ENCODE measurements at regions not wholly inside any gene's neighbourhood (a gene's known extent, or its start where the extent isn't known, plus 50 kb on each side); places are given as distances from the start of the nearest gene placed in this dataset.

- 8% methylated on average over 4 of the region's 4 CpGs for WGBS (ENCODE audit: insufficient coverage, insufficient replicate concordance, low lambda C conversion rate, missing lambda C conversion rate)
- no peaks in the 10 kb centered on the region for H3K79me2 ChIP-seq (ENCODE audit: control insufficient read depth, insufficient read depth, low read length)
- ATAC-seq (no peak), FAIRE-seq (no peak), DNase-seq (ENCODE audit: low read depth, low spot score) (no peak)
- H3K4me3 ChIP-seq, result no peak overlapping the region
- no peak overlapping the region for H3K4me2 ChIP-seq (ENCODE audit: control insufficient read depth, insufficient read depth)
- intact Hi-C loops (cut with micrococcal nuclease; ENCODE audit: unreplicated experiment) (no loop called here), in situ Hi-C loops (cut with MboI) (no loop called here)
- TF ChIP-seq, protein P1, sequence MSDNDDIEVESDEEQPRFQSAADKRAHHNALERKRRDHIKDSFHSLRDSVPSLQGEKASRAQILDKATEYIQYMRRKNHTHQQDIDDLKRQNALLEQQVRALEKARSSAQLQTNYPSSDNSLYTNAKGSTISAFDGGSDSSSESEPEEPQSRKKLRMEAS (IDR thresholded peaks at IDR 0.05; ENCODE audit: low read depth, low read length), result no peak
- TF ChIP-seq EZH2 (IDR thresholded peaks at IDR 0.05; ENCODE audit: borderline replicate concordance, control insufficient read depth, low read depth, low read length) (no peak), PAX5 (IDR thresholded peaks at IDR 0.05; ENCODE audit: borderline replicate concordance, low read depth, low read length) (no peak), ZNF207 (IDR thresholded peaks at IDR 0.05; ENCODE audit: borderline replicate concordance) (no peak), HSF1 (IDR thresholded peaks at IDR 0.05; ENCODE audit: low read depth, low read length) (no peak)
- TF ChIP-seq, protein P2, sequence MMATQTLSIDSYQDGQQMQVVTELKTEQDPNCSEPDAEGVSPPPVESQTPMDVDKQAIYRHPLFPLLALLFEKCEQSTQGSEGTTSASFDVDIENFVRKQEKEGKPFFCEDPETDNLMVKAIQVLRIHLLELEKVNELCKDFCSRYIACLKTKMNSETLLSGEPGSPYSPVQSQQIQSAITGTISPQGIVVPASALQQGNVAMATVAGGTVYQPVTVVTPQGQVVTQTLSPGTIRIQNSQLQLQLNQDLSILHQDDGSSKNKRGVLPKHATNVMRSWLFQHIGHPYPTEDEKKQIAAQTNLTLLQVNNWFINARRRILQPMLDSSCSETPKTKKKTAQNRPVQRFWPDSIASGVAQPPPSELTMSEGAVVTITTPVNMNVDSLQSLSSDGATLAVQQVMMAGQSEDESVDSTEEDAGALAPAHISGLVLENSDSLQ (IDR thresholded peaks at IDR 0.05), result no peak
- ChIA-PET CTCF (no interaction called here), SMC1A (ENCODE audit: uncharacterized antibody, unreplicated experiment) (no interaction called here), POLR2A (no interaction called here), RAD21 (ENCODE audit: unreplicated experiment) (no interaction called here)
- no peaks in the 10 kb centered on the region for H3K4me1 ChIP-seq (ENCODE audit: control insufficient read depth, insufficient read depth, low read length)
- BruUV-seq (replicated peaks), result no TSS peak
- no peaks in the 10 kb centered on the region for H3K9me3 ChIP-seq (replicated peaks; ENCODE audit: control insufficient read depth, insufficient read depth, low read length)
- peaks cover 0 to 1% of the 10 kb centered on the region in 2 experiments; a peak in 1 of 4 replicates for H3K27me3 ChIP-seq (replicated peaks in 1 of 2; ENCODE audit: control insufficient read depth in 2 of 2, insufficient read depth in 2 of 2, low read length in 1 of 2)
- no peak overlapping the region for H3K9ac ChIP-seq (ENCODE audit: control insufficient read depth, insufficient read depth, low read length)
- H4K20me1 ChIP-seq (ENCODE audit: control insufficient read depth, insufficient read depth), result no peaks in the 10 kb centered on the region
- H3K27ac ChIP-seq (ENCODE audit: control insufficient read depth, insufficient read depth), result no peak overlapping the region
- H3K36me3 ChIP-seq (ENCODE audit: control insufficient read depth in 2 of 2, insufficient read depth in 2 of 2, low read length in 1 of 2), result no peaks in the 10 kb centered on the region
- H2AFZ ChIP-seq (ENCODE audit: control insufficient read depth, low read depth, low read length), result no peak overlapping the region
Observed at GRCh38 chr10:117942226-117942625, 104.5 kb downstream of the RAB11FIP2 start.

All from GM12878 (cell line).